HUDEP-2 (cell line): ENCODE measurements at regions not wholly inside any gene's neighbourhood (a gene's known extent, or its start where the extent isn't known, plus 50 kb on each side); places are given as distances from the start of the nearest gene placed in this dataset.

ENCODE experiments used
- DNase-seq, 76 experiments: peaks; one replicate each; lab custom pipeline; 2025; ENCODE audit not compliant: unreplicated experiment in 76 of 76; lab: John Stamatoyannopoulos, UW

DNA sequence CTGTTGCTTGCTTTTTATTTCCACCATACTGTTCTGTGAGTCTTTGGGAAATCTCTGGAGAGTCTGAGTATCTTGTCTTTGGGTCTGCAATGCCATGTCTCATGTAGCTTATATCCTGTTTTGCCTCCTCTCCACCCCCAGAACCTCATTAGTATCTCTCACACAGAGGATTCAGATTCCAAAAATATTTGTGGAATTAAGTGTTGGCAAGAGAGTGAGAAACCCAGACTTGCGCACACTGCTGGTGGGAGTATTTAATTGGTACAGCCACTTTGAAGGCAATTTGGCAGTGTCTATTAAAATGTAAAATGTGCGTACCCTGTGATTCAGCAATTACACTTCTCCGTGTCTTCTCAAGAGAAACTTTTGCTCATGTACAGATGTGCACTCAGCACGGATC lies 68.6 kb downstream of the ZNF621 start:
- DNase-seq, result no peak

DNA sequence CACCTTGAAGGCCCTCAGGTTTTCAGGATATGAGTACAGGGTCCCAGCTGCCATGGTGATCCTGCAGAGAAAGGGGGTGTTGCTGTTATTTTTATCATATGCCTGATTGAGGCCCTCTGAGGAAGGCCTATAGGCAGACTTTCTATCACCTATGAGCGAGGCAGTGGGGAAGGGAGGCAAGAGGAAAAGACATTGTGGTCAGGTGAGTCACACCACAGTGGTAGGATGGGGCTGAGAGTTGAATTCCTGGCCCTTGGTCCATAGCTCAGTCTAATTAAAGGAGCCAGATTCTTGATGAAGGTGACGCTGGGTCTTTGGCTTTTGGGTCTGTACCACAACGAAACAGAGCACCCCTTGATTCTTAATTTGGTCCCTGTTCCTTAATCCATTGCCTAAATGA lies 72.7 kb downstream of the ZNF621 start:
- no peak for DNase-seq

- no peak for DNase-seq
Measured at GRCh38 chr3:40598338-40598737, 73.6 kb downstream of the ZNF621 start.

GRCh38 chr3:40598962-40599361 lies 74.2 kb downstream of the ZNF621 start:
- DNase-seq, result no peak

DNA sequence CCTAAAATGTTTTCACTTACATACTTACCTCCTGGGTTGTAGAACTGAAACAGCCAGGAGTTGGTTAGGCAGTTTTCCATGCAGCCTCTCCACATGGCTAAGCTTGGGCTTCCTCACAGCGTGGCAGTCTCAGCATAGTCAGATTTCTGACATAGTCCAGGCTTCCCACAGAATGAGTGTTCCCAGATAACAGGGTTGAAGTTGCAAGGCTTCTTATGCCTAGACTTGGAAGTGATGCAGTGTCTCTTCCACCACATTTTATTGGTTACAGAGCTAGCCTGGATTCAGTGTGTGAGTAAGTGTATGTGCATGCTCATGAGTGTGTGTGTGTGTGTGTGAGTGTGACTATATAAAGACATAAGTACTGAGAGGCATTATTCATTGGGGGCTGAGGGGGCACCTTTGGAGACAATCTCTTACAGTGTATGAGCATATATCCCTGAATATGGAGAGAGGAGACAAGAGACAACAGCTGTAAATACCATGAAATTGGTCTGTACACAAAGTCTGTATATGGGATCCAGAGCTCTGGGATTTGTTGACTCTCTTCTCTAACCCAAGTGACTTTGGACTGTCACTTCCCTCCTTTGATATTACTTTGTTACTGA lies 78.1 kb downstream of the ZNF621 start:
- no peak for DNase-seq

DNA sequence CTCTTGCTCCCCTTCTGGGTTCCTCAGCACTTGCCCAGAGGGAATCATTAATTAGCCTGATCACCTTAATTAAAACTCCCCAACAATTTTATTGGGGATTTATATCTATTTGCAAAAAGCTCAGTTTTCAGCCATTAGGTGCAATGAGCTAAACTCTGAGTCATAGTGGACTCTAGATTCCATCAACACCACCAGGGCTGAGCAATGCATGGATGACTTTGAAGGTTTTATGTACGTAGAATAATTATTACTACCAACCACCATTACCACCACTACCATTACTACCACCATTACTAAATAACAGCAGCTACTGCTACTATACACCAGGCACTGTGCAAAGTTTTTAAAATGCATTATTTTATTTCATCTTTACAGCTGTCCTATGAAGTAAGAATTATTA lies 81.2 kb downstream of the ZNF621 start:
- DNase-seq, result no peak

DNA sequence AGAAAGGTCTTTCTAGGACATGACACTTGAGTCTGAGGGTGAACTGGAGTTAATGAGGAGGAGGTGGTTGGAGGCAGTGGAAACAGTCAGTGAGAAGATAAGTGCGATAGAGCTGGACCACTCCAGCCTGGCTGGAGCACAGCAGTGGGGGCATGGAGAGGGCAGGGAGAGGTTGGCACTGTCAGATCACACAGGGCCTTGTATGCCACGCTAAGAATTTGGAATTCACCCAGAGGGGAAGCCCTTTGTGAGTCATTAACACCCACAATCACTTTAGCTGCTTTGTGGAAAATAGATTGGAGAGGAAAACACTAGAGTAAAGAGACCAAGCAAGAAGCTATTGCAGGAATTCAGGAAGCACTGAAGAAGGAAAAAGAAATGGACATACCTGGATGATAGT lies 83.3 kb downstream of the ZNF621 start:
- DNase-seq, result no peak

DNA sequence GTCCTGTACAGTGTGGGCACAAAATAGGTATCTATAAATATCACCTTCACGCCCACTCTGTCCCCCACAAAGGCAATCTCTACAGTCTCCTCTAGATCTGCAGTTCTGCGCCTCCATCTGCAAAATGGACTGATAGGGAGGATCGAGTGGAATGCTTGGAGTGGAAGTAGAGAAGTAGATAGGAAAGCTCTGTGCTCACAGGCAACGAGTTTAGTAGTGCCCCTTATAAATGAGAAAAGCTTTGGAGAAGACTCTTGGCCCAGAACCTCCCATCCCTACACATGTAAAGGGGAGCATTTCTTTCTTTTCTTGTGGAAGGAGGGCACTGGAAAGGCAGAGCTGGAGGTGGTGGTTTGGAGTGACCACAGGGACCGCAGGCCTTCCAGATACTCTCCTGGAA lies 88.5 kb downstream of the ZNF621 start:
- no peak for DNase-seq

- no peak for DNase-seq
Measured at GRCh38 chr3:40615110-40615915, 90.6 kb downstream of the ZNF621 start.

- DNase-seq, result no peak
Measured at GRCh38 chr3:40615918-40616819, 91.4 kb downstream of the ZNF621 start.

- no peak for DNase-seq
Measured at GRCh38 chr3:40617084-40617483, 92.3 kb downstream of the ZNF621 start.

DNA sequence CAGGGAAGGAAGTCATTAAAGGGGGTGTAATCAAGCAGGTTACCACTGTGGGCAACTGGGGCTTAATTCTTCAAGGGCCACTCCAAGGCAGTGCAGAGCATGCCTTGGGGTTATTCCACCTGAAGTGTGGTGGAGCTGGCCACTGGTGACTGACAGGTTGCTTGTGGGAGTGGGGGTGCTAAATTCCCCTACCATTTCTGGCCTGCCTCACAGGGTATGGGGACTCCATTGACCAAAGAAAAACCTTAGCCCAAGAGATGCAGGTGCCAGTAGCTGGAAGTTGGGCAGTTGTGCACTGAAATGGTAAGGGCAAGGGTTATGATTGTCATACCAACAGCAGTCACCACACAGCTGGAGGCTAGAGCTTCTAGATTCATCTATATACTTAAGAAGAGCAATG lies 93.4 kb downstream of the ZNF621 start:
- no peak for DNase-seq

DNA sequence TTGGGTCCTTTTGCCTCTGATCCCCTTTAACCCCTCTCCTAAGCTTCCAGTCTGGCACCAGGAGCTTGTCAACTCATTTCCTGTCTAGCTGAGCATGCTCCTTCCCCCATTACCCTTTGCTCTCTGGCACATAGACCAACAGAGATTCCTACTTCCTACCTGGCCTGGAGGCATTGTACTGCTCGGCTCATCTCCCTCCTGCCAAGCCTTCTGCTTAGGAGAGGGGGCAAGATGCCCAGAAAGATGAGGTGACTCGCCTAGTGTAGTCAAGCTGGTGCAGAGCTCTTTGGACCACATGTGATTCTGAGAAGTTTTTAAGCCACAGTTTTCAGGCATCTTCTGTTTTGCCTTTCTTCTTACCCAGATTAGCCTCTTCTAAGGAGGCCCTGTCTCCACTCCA lies 95.4 kb downstream of the ZNF621 start:
- no peak for DNase-seq

DNA sequence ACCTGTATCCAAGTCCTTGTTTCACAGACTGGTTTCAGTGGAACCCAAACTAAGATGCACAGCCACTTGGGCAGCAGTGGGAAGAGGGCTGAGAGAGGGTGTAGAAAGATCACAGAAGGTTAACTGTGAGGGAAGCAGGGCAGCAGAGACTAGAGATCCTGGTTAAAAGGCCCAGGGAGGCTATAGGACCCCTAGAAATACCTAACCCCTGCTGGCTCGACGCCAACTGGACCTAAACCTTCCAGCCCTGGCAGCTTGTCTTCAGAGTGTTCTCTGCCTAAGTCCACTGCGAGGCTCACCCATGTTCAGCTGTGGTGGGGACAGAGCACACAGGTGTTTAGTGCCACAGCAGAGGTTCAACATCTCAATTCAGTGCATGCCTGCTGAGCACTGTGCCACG lies 96.5 kb downstream of the ZNF621 start:
- no peak for DNase-seq

GRCh38 chr3:40623567-40623966 lies 98.8 kb downstream of the ZNF621 start:
- peak in 48 of 76 experiments; percentile 0 to 73 (median 30) for DNase-seq

- no peak for DNase-seq
Measured at GRCh38 chr3:40624189-40624769, 99.5 kb downstream of the ZNF621 start.

DNA sequence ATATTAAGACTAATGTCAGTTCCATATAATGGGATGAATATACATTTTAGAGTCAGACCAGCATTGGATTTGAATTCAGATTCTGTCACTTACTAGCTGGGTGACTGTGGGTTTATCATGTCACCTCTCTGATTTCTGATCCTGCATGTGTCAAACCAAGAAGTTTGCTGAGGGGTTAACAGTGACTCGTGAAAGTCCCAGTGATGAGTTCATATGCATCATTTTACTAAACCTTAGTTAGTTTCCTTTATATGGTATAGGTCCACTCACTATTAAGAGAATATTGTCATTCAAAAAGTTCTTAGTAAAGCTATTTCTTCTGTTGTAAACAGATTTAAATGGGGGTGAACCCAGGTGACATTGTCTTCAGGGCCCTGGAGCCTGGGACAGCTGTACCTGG lies 102.3 kb downstream of the ZNF621 start:
- DNase-seq, result no peak

DNA sequence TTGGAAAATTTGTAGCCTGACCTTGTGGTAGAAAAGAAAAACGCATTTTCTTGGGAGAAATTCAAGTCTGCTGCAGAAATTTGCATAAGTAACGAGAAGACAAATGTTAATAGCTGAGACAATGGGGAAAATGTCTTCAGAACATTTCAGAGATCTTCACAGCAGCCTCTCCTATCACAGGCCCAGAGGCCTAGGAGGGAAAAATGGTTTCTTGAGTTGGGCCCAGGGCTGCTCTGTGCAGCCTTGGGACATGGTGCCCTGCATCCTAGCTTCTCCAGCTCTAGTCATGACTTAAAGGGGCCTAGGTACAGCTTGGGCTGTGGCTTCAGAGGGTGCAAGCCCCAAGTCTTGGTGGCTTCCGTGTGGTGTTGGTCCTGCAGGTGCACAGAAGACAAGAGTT lies 104.2 kb downstream of the ZNF621 start:
- no peak for DNase-seq

DNA sequence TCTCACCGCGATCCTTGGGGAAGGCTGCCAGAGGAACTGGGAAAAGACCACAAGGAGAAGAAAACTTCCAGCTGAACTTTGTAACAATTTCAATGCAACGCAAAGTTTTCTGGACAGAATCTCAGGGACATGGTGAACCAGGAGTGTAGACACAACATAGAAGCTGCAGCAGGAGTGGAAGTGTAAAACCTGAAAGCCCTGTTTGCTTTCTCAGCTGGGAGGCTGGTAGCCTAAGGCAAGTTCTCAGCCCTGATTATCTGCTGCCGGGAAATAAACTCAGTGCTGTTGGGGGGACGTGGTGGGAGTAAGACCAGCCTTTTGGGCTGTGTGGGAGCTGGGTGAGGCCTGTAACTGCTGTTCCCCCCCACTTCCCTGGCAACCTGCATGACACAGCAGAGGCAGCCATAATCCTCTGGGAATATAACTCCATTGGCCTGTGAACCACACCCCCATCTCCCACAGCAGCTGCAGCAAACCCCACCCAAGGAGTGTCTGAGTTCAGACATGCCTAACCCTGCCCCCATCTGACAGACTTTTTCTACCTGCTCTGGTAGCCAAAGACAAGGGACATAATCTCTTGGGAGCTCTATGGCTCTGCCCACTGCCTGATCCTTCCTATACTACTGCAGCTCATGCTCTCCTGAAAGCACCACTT lies 106.7 kb downstream of the ZNF621 start:
- no peak for DNase-seq

- DNase-seq, result no peak
Measured at GRCh38 chr3:40637906-40638305, 113.1 kb downstream of the ZNF621 start.

DNA sequence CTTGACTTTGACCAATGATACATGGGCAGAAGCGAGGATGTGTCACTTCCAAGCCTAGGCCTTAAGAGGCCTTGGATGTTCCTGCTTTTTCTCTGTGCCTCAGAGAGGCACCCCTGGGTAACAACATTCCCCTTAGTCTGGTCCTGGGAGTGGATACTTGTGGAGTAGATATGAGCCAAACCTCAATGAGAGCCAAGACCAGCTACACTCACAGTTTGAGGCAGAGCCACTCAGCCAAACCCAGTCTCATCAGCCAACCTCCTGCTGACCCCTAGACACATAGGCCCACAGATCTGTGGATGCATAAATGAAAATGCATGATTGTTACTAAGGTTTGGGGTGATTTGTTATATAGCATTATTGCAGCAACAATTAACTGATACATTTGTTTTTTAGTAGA lies 114.2 kb downstream of the ZNF621 start:
- no peak for DNase-seq
